A549 (cell line): ENCODE measurements at regions not wholly inside any gene's neighbourhood (a gene's known extent, or its start where the extent isn't known, plus 50 kb on each side); places are given as distances from the start of the nearest gene placed in this dataset.

ENCODE experiments used
- CTCF ChIP-seq: fragments of >200 bp; sonication (Bioruptor Twin); formaldehyde crosslinking; IDR thresholded peaks from 3 replicates; pipeline ENCODE4 v1.5.1; 2016
- ELK1 ChIP-seq: fragments of 150-350 bp; IDR thresholded peaks from 2 replicates; pipeline ENCODE4 v1.6.1; 2014; ENCODE audit warnings: low read depth, mild to moderate bottlenecking, low read length

GRCh38 chr6:74610352-74610751, 595.5 kb downstream of the COL12A1 start:
- TF ChIP-seq CTCF (no peak), ELK1 (no peak)
